ENCODE measurements at regions not wholly inside any gene's neighbourhood (a gene's known extent, or its start where the extent isn't known, plus 50 kb on each side); places are given as distances from the start of the nearest gene placed in this dataset.

GRCh38 chrX:42085836-42086235 is 162.5 kb upstream of the CASK start:
- H3K4me3 ChIP-seq (ENCODE audit: low read depth, low read length), result no peak overlapping the region
- H3K27me3 ChIP-seq (ENCODE audit: control insufficient read depth, insufficient read depth, low read length), result no peaks in the 10 kb centered on the region
- no peaks in the 10 kb centered on the region for H3K36me3 ChIP-seq (ENCODE audit: control insufficient read depth, insufficient read depth, low read length)
- DNase-seq (ENCODE audit: low read depth), result no peak
- no peak for TF ChIP-seq CTCF (IDR thresholded peaks at IDR 0.05; ENCODE audit: insufficient read depth, low read length, poor library complexity, severe bottlenecking)

- H3K4me3 ChIP-seq (ENCODE audit: low read depth, low read length), result no peak overlapping the region
- H3K36me3 ChIP-seq (ENCODE audit: control insufficient read depth, insufficient read depth, low read length), result no peaks in the 10 kb centered on the region
- no peak for DNase-seq (ENCODE audit: low read depth)
- H3K27me3 ChIP-seq (ENCODE audit: control insufficient read depth, insufficient read depth, low read length), result no peaks in the 10 kb centered on the region
- TF ChIP-seq CTCF (IDR thresholded peaks at IDR 0.05; ENCODE audit: insufficient read depth, low read length, poor library complexity, severe bottlenecking), result no peak
Measured at GRCh38 chrX:42079968-42080367, 156.6 kb upstream of the CASK start.

GRCh38 chrX:42077675-42078074 is 154.3 kb upstream of the CASK start:
- no peak for TF ChIP-seq CTCF (IDR thresholded peaks at IDR 0.05; ENCODE audit: insufficient read depth, low read length, poor library complexity, severe bottlenecking)
- H3K36me3 ChIP-seq (ENCODE audit: control insufficient read depth, insufficient read depth, low read length), result no peaks in the 10 kb centered on the region
- H3K27me3 ChIP-seq (ENCODE audit: control insufficient read depth, insufficient read depth, low read length), result no peaks in the 10 kb centered on the region
- no peak for DNase-seq (ENCODE audit: low read depth)
- H3K4me3 ChIP-seq (ENCODE audit: low read depth, low read length), result no peak overlapping the region

GRCh38 chrX:42075032-42075431 is 151.7 kb upstream of the CASK start:
- no peaks in the 10 kb centered on the region for H3K36me3 ChIP-seq (ENCODE audit: control insufficient read depth, insufficient read depth, low read length)
- H3K27me3 ChIP-seq (ENCODE audit: control insufficient read depth, insufficient read depth, low read length), result no peaks in the 10 kb centered on the region
- no peak for DNase-seq (ENCODE audit: low read depth)
- TF ChIP-seq CTCF (IDR thresholded peaks at IDR 0.05; ENCODE audit: insufficient read depth, low read length, poor library complexity, severe bottlenecking), result no peak
- no peak overlapping the region for H3K4me3 ChIP-seq (ENCODE audit: low read depth, low read length)

GRCh38 chrX:42073448-42073847 is 150.1 kb upstream of the CASK start:
- H3K4me3 ChIP-seq (ENCODE audit: low read depth, low read length), result no peak overlapping the region
- no peak for DNase-seq (ENCODE audit: low read depth)
- no peak for TF ChIP-seq CTCF (IDR thresholded peaks at IDR 0.05; ENCODE audit: insufficient read depth, low read length, poor library complexity, severe bottlenecking)
- no peaks in the 10 kb centered on the region for H3K36me3 ChIP-seq (ENCODE audit: control insufficient read depth, insufficient read depth, low read length)
- no peaks in the 10 kb centered on the region for H3K27me3 ChIP-seq (ENCODE audit: control insufficient read depth, insufficient read depth, low read length)

- Histone ChIP-seq H3K36me3 (ENCODE audit: control insufficient read depth, insufficient read depth, low read length) (no peaks in the 10 kb centered on the region), H3K27me3 (ENCODE audit: control insufficient read depth, insufficient read depth, low read length) (no peaks in the 10 kb centered on the region), H3K4me3 (ENCODE audit: low read depth, low read length) (no peak overlapping the region)
- TF ChIP-seq CTCF (IDR thresholded peaks at IDR 0.05; ENCODE audit: insufficient read depth, low read length, poor library complexity, severe bottlenecking), result no peak
- no peak for DNase-seq (ENCODE audit: low read depth)
Measured at GRCh38 chrX:42070866-42071265, 147.5 kb upstream of the CASK start.
